MCF 10A (cell line): ENCODE measurements at regions not wholly inside any gene's neighbourhood (a gene's known extent, or its start where the extent isn't known, plus 50 kb on each side); places are given as distances from the start of the nearest gene placed in this dataset.
A peak's percentile ranks its signal among the peaks of the same experiment; 100 is the strongest.

Source experiments
- BruUV-seq: library from RNA; stranded (reverse); fragments of 400-500 nt; replicated peaks from 2 replicates; lab custom pipeline; 2021; lab: Mats Ljungman, UMichigan
- CTCF ChIA-PET: fragments of 300-600 bp; sonication (Branson Sonifier 250); formaldehyde crosslinking; extraction: SDS; loops from one replicate; lab custom pipeline; 2021; ENCODE audit warnings: antibody characterized with exemption, inconsistent platforms; lab: Yijun Ruan, JAX
- POLR2A ChIA-PET: fragments of 300-600, 350-650 bp; sonication (Branson Sonifier 250); formaldehyde crosslinking; extraction: SDS; loops from one replicate; lab custom pipeline; 2020; ENCODE audit warnings: antibody characterized with exemption, inconsistent platforms; lab: Yijun Ruan, JAX
- DNase-seq: peaks from one replicate; pipeline ENCODE4 v3.0.0-alpha.2; 2018; ENCODE audit not compliant: unreplicated experiment
- H3K27ac Mint-ChIP-seq: one replicate; pipeline ENCODE4 v1.8.0; 2022; ENCODE audit warnings: mild to moderate bottlenecking, low read depth, mixed read lengths; ENCODE audit not compliant: unreplicated experiment
- H3K27me3 Mint-ChIP-seq: one replicate; pipeline ENCODE4 v1.8.0; 2022; ENCODE audit warnings: mixed read lengths; ENCODE audit not compliant: insufficient read depth, unreplicated experiment
- H3K36me3 Mint-ChIP-seq: one replicate; pipeline ENCODE4 v1.8.0; 2022; ENCODE audit warnings: mild to moderate bottlenecking, moderate library complexity, mixed read lengths; ENCODE audit not compliant: insufficient read depth, unreplicated experiment
- H3K4me1 Mint-ChIP-seq: one replicate; pipeline ENCODE4 v1.8.0; 2022; ENCODE audit warnings: mixed read lengths; ENCODE audit not compliant: insufficient read depth, unreplicated experiment
- H3K4me3 Mint-ChIP-seq: one replicate; pipeline ENCODE4 v1.8.0; 2022; ENCODE audit warnings: mild to moderate bottlenecking, moderate library complexity, mixed read lengths; ENCODE audit not compliant: unreplicated experiment
- H3K9me3 Mint-ChIP-seq: one replicate; pipeline ENCODE4 v1.8.0; 2022; ENCODE audit warnings: mixed read lengths; ENCODE audit not compliant: unreplicated experiment
- CTCF ChIP-seq: fragments of 200-600 bp; IDR thresholded peaks from one replicate; pipeline ENCODE4 v1.8.0; 2022; ENCODE audit warnings: antibody characterized with exemption, mild to moderate bottlenecking; ENCODE audit not compliant: unreplicated experiment
- intact Hi-C: fragments of 100-400 bp; cut with micrococcal nuclease; formaldehyde crosslinking; loops from 2 replicates; pipeline ENCODE4 v1.14.1; 2022

GRCh38 chr9:73684601-73685000 lies 532.9 kb downstream of the ANXA1 start:
- intact Hi-C loops: loop anchor here (1.0 to 2.0 kb wide), 4 partner anchors 323 to 1058 kb away; no protein-coding TSS in a partner anchor
- Mint-ChIP-seq H3K27me3 (peaks cover 26% of the 10 kb centered on the region), H3K27ac (peak overlapping the region; percentile 40), H3K4me3 (no peak overlapping the region), H3K4me1 (peaks cover 13% of the 10 kb centered on the region), H3K9me3 (no peaks in the 10 kb centered on the region), H3K36me3 (no peaks in the 10 kb centered on the region)
- TSS peak; percentile 33 for BruUV-seq
- no peak for TF ChIP-seq CTCF
- CTCF ChIA-PET: interaction anchor here (0.5 to 3.9 kb wide), 26 partner anchors 11 to 1553 kb away, joined by 3 to 80 read pairs (median 3); no protein-coding TSS in a partner anchor
- DNase-seq: peak; percentile 76
- POLR2A ChIA-PET: interaction anchor here (1.0 kb wide), 2 partner anchors 695 to 847 kb away, joined by 3 read pairs; no protein-coding TSS in a partner anchor

- H3K4me1 Mint-ChIP-seq: peaks cover 13% of the 10 kb centered on the region
- no peak overlapping the region for H3K4me3 Mint-ChIP-seq
- BruUV-seq: no TSS peak
- no peak for TF ChIP-seq CTCF
- H3K36me3 Mint-ChIP-seq: no peaks in the 10 kb centered on the region
- no peaks in the 10 kb centered on the region for H3K9me3 Mint-ChIP-seq
- intact Hi-C loops: loop anchor here (2.0 kb wide), 1 partner anchor 1057 kb away; no protein-coding TSS in a partner anchor
- peaks cover 19% of the 10 kb centered on the region for H3K27me3 Mint-ChIP-seq
- H3K27ac Mint-ChIP-seq: no peak overlapping the region
- CTCF ChIA-PET: interaction anchor here (0.9 to 1.3 kb wide), 4 partner anchors 694 to 1057 kb away, joined by 3 to 6 read pairs (median 4); no protein-coding TSS in a partner anchor
- POLR2A ChIA-PET: no interaction called here
- no peak for DNase-seq
These were observed 534.1 kb downstream of the ANXA1 start for GRCh38 chr9:73685786-73686185.

- ChIA-PET POLR2A (no interaction called here), CTCF (interaction anchor here (1.2 kb wide), 1 partner anchor 12 kb away, joined by 3 read pairs; no protein-coding TSS in a partner anchor)
- Mint-ChIP-seq H3K4me3 (no peak overlapping the region), H3K4me1 (peaks cover 7% of the 10 kb centered on the region), H3K9me3 (no peaks in the 10 kb centered on the region), H3K27ac (no peak overlapping the region), H3K36me3 (no peaks in the 10 kb centered on the region), H3K27me3 (peaks cover 4% of the 10 kb centered on the region)
- no peak for TF ChIP-seq CTCF
- DNase-seq: no peak
- BruUV-seq: no TSS peak
- intact Hi-C loops: no loop called here
These were observed 537.6 kb downstream of the ANXA1 start for GRCh38 chr9:73689051-73689870.

- CTCF ChIA-PET: interaction anchor here (1.0 kb wide), 1 partner anchor 12 kb away, joined by 3 read pairs; no protein-coding TSS in a partner anchor
These were observed 549.9 kb downstream of the ANXA1 start for GRCh38 chr9:73701415-73702057.

More at GRCh38 chr9:73701415-73702057, 549.9 kb downstream of the ANXA1 start:
- Mint-ChIP-seq H3K36me3 (no peaks in the 10 kb centered on the region), H3K4me1 (no peaks in the 10 kb centered on the region), H3K9me3 (no peaks in the 10 kb centered on the region), H3K27me3 (peaks cover 22% of the 10 kb centered on the region), H3K4me3 (no peak overlapping the region), H3K27ac (no peak overlapping the region)
- intact Hi-C loops: no loop called here
- no TSS peak for BruUV-seq
- no peak for DNase-seq
- POLR2A ChIA-PET: interaction anchor here (0.7 kb wide), 2 partner anchors 11 to 53 kb away, joined by 3 to 4 read pairs; no protein-coding TSS in a partner anchor
- TF ChIP-seq CTCF: no peak
